ENCODE measurements at regions not wholly inside any gene's neighbourhood (a gene's known extent, or its start where the extent isn't known, plus 50 kb on each side); places are given as distances from the start of the nearest gene placed in this dataset.

GRCh38 chr6:104579310-104579863, 280.3 kb downstream of the HACE1 start:
- Mint-ChIP-seq H3K4me1 (ENCODE audit: low read depth) (peaks cover 16% of the 10 kb centered on the region), H3K4me3 (ENCODE audit: unreplicated experiment) (no peak overlapping the region), H3K36me3 (ENCODE audit: low read depth) (no peaks in the 10 kb centered on the region), H3K27me3 (ENCODE audit: low read depth) (no peaks in the 10 kb centered on the region), H3K27ac (ENCODE audit: unreplicated experiment) (no peak overlapping the region), H3K9me3 (ENCODE audit: low read depth) (peaks cover 3% of the 10 kb centered on the region)
- no peak for DNase-seq (ENCODE audit: low spot score)
- TF ChIP-seq CTCF (IDR thresholded peaks at IDR 0.05), result no peak

GRCh38 chr6:104575536-104575935, 284.2 kb downstream of the HACE1 start:
- Mint-ChIP-seq H3K9me3 (ENCODE audit: low read depth) (peaks cover 2% of the 10 kb centered on the region), H3K27ac (ENCODE audit: unreplicated experiment) (no peak overlapping the region), H3K4me3 (ENCODE audit: unreplicated experiment) (no peak overlapping the region), H3K36me3 (ENCODE audit: low read depth) (no peaks in the 10 kb centered on the region), H3K4me1 (ENCODE audit: low read depth) (peaks cover 15% of the 10 kb centered on the region), H3K27me3 (ENCODE audit: low read depth) (no peaks in the 10 kb centered on the region)
- no peak for TF ChIP-seq CTCF (IDR thresholded peaks at IDR 0.05)
- no peak for DNase-seq (ENCODE audit: low spot score)

GRCh38 chr6:104574135-104574750, 285.5 kb downstream of the HACE1 start:
- Mint-ChIP-seq H3K27me3 (ENCODE audit: low read depth) (no peaks in the 10 kb centered on the region), H3K4me3 (ENCODE audit: unreplicated experiment) (no peak overlapping the region), H3K27ac (ENCODE audit: unreplicated experiment) (no peak overlapping the region), H3K36me3 (ENCODE audit: low read depth) (no peaks in the 10 kb centered on the region), H3K4me1 (ENCODE audit: low read depth) (peaks cover 2% of the 10 kb centered on the region), H3K9me3 (ENCODE audit: low read depth) (peaks cover 4% of the 10 kb centered on the region)
- no peak for TF ChIP-seq CTCF (IDR thresholded peaks at IDR 0.05)
- DNase-seq (ENCODE audit: low spot score), result no peak

- no peak for DNase-seq (ENCODE audit: low spot score)
- Mint-ChIP-seq H3K4me1 (ENCODE audit: low read depth) (no peaks in the 10 kb centered on the region), H3K27ac (ENCODE audit: unreplicated experiment) (no peak overlapping the region), H3K9me3 (ENCODE audit: low read depth) (peaks cover 6% of the 10 kb centered on the region), H3K4me3 (ENCODE audit: unreplicated experiment) (no peak overlapping the region), H3K27me3 (ENCODE audit: low read depth) (no peaks in the 10 kb centered on the region), H3K36me3 (ENCODE audit: low read depth) (no peaks in the 10 kb centered on the region)
- no peak for TF ChIP-seq CTCF (IDR thresholded peaks at IDR 0.05)
These were observed 286.4 kb downstream of the HACE1 start for GRCh38 chr6:104573350-104573749.

GRCh38 chr6:104572901-104573300, 286.8 kb downstream of the HACE1 start:
- no peak overlapping the region for H3K4me3 Mint-ChIP-seq (ENCODE audit: unreplicated experiment)
- no peak overlapping the region for H3K27ac Mint-ChIP-seq (ENCODE audit: unreplicated experiment)
- peaks cover 6% of the 10 kb centered on the region for H3K9me3 Mint-ChIP-seq (ENCODE audit: low read depth)
- no peaks in the 10 kb centered on the region for H3K36me3 Mint-ChIP-seq (ENCODE audit: low read depth)
- TF ChIP-seq CTCF (IDR thresholded peaks at IDR 0.05), result no peak
- H3K27me3 Mint-ChIP-seq (ENCODE audit: low read depth), result no peaks in the 10 kb centered on the region
- no peak for DNase-seq (ENCODE audit: low spot score)
- no peaks in the 10 kb centered on the region for H3K4me1 Mint-ChIP-seq (ENCODE audit: low read depth)
